ENCODE measurements at regions not wholly inside any gene's neighbourhood (a gene's known extent, or its start where the extent isn't known, plus 50 kb on each side); places are given as distances from the start of the nearest gene placed in this dataset.
A peak's percentile ranks its signal among the peaks of the same experiment; 100 is the strongest.
"Not testable (repeated sequence)": the region's sequence is repeated elsewhere in the genome, so short reads cannot be mapped to it uniquely, and the experiment has no call there.

DNA sequence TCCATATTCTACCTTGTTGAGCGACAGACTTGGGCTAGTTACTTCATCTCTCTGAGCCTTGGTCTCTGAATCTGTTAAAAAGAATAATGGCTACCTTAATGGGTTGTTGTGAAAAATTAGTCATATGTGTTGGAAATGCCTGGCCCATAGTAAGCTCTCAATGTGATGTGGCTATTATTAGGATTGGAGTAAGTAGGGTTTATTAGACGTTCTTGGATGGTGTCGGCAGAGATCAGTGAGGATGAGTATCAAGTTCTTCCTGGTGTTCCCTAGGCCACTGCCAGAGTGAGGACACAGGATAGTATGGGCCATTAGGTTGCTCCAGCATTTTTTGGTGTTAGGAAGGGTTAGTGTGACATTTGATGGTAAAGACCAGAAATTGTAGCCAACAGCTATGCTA lies 121.1 kb upstream of the DUSP10 start:
- no peak for DNase-seq

GRCh38 chr1:221858818-221859611 lies 117.1 kb upstream of the DUSP10 start:
- no peak for DNase-seq

GRCh38 chr1:221857094-221857444 lies 115.2 kb upstream of the DUSP10 start:
- DNase-seq: not testable (repeated sequence)

DNA sequence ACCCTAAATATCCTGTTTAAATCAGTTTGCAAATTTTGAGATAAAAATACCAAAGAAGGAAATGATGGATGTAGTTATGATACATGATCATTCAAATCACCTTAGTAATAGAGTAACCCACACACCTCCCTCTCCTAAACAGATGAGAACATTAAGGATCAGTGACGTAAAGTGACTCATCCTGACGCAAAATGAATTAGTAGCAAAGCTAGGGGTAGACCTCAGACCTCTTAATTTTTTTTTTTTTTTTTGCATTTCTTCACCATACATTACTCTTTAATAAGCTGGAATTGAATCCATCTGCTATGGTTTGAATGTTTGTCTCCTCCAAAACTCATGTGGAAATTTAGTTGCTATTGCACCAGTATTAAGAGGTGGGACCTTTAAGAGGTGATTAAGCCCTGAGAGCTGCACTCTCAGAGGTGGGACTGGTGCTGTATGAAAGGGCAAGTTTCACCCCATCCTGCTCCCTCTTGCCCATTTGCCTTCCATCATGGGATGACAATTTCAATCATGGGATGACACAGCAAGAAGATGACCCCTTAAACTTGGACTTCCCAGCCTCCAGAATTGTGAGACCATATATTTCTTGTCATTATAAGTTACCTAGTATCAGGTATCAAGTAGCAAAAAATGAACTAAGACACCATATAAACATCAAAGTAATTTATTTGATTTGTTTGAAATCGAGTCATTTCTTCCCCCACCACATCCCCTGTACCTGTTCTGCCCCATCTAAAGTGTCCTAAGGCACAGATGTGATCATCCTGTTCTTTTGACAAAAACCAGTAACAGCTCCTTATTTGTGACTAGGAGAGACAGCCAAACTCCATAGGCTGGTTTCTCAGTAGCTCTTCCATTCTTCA lies 114.6 kb upstream of the DUSP10 start:
- no peak for DNase-seq

DNA sequence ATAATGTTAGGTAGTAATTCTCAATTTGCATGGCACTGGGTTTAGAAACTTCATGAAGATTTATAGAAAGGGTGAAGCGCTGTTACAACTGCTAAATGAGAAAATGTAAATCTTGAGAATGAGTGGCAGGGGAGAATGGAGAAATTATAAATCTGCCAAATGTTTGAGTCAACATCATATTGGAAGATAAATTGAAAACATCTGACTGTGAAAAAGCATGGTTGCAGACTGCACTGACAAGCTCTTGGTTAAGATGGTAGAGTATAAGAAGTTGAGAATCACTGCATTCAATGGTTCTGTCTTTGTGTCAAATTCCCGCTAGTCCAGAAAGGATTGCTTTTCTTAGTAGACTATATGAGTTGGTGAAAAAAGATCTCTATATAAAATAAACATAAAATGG lies 113.3 kb upstream of the DUSP10 start:
- no peak for DNase-seq

DNA sequence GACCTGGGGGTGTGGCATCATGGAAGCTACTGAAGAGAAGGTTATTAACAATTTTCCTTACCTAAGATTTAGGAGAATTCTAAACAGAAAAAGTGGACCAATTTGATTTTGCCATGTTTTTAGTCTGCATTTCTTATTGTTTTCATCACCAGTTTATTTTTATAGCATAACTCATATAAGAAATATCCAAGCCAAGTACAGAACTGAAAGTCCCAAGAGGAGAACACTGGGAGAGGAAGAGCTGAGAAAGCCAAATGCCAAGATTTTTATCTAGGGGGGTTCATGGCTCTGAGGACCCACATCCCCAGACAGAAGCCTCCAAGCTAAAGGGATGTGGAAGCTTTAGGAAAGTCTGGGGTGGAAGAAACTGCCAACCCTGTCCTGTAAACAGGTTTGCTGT lies 109.4 kb upstream of the DUSP10 start:
- DNase-seq: no peak

- DNase-seq: no peak
These were observed 108.7 kb upstream of the DUSP10 start for GRCh38 chr1:221850470-221851187.

DNA sequence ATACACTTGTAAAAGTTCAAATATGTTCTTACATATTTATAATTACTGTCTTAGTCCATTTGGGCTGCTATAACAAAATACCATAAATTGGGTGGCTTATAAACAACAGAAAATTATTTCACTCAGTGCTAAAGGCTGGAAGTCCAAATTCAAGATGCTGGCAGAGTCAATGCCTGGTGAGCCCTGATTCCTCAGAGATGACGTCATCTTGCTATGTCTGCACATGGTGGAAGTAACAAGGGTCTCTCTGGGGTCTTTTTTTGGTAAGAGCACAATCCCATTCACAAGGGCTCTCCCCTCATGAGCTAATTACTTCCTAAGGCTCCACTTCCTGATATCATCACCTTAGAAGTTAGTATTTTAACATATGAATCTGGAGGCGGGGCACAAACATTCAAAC lies 108.0 kb upstream of the DUSP10 start:
- DNase-seq: no peak

DNA sequence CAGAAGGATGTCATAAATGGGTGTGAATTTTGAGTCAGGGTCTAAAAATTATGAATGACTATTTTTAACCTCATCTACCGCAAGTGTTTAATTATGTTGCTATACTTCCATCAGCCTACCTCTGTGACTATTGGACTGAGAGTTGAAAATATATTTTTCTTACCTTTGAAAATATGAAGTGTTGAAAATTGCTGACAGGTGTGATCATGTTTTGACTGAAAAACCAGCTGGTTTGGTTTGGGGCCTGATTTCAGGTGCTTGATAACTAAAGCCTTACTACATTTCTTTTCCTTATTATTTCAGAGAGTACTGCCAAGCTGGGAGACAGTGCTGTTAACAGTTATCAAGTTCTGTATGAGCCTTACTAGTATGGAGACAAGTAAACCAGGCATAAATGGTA lies 107.2 kb upstream of the DUSP10 start:
- DNase-seq: no peak

GRCh38 chr1:221847676-221848075 lies 105.8 kb upstream of the DUSP10 start:
- no peak for DNase-seq

DNA sequence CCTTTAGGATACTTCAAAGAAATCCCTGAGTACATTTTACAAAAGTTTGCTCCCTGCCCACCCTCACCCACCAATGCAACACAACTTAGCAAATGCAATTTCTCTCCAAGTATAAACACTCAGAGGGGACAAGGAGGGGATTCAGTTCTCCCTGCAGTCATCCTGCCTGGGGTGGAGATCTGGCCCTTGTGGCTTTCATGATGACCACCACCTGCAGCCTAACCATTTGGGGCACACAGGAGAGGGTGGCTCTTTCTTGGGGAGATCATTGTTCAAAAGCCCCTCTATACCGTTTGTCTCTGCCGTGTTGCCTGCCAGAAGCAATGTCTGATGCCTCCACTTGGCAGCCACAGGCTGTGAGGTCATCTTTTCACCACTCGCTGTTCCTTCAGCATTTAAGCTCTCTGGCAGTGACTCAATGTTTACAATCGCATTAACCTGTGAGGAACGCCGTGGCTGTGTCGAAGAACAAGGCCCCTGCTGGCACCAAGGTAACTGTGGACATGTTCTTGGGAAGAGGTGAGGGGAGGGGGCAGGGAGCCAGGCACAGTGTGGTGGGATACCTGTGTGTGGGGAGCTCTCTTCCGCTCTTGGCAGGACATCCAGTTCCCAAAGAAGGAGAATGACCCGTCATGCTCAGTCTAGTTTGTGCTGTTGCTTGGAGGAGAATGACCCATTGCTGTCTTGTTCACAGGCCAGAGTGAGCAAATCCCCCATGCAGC lies 103.9 kb upstream of the DUSP10 start:
- DNase-seq: peak; percentile 37

DNA sequence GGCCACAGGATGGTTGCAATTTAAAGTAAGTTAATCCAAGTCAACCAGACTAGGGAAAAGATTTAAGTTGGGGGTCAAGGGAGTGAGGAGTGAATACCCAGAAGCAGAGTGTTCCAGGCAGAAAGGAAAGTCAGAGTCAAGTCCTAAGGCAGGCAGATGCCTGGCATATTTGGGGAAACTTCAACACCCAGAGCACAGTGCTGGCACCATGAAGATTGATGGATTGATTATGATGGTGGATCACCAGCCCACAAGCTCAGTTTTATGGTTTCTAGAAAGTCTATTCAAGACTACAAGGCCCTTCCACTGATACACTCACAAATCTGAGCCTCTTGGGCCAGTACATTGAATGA lies 100.1 kb upstream of the DUSP10 start:
- DNase-seq: no peak

DNA sequence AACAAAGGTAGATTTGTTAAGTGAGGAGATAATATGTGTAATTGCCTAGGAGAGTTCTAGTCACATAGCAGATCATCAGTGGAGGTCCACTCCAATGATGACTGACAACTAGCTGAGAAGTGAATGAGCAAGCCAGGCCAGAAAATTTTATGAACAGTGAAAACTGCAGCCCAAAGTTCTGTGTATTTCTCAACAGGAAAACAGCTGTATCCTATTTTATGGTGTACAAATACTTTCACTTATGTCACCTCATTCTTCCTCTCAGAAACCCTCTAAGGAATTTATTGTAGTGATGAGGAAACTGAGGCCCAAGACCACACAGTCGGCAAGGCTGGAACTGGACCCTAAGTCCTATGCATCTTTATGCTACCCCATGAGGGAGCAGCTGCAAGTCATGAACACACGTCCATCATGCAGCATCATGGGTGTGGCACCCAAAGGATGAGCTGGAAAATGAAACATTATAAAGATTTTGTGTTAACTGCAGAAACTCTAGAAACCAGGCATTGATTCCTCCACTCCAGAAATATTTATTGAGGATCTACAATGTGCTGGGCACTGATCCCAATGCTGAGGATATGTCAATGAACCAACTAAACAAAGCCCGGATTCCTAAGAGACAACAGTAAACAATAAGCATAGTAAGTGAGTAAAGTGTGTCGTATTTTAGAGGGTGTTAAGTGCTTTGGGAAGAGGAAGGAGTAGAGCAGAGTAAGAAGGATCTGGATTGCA lies 99.5 kb upstream of the DUSP10 start:
- no peak for DNase-seq

DNA sequence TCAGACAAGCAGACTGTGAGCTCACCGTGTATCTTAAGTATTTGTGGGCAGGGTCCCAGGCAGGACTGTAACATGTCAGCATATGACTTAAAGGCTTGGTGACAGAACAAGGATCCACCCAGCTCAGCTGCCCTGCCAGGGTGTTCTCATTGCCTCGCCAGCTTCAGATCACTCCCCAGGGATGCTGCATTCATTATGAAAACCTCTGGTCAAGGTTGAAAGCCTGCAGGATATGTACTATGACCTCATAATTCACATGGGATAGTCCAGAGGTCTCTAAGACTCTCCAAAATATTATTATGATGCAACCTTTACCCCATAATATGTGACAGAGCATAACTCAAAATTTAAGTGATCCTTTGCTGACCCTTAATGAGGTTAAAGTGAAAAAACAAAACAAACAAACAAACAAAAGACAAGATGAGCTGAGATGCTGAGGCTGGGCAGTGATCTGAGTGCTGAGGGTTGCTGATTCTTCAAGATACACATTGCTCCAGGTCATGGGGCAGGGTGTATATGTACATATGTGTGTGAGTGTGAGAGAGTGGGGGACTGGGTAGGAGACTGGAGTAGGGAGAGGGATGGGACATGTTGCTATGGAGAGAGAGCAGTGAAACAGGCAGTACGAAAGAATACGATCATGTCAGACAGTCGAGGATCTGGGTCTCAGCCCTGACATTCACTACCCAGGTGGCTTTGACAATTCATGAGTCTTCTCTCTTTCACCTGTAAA lies 98.8 kb upstream of the DUSP10 start:
- DNase-seq: no peak

DNA sequence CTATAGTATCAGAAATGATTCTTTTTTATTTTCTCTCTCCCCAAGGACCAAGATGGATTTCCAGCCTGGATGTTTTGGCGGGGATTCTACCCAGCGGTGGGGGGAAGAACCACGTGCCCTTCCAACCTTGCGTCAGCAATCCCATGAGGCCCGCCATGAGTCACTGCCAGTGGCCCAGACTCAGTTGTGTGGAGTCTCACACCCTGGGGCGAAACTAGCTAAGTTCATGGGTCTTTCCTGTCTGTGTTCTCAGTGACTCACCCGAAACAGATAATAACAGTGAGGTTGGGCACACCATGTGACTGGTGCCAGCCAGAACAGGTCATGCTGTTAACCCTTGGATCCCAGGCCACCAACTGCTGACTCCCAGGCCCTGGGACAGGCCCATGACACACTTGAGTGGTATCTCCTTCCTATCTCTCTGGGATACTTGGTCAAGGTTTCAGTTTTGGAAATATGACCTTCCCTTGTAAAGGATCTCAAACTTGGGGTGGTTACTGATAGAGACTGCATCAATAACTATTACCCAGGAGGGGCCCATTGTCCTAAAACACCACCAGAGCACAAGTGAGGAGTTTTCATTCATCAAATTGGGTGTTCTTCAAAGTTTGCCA lies 98.0 kb upstream of the DUSP10 start:
- no peak for DNase-seq

DNA sequence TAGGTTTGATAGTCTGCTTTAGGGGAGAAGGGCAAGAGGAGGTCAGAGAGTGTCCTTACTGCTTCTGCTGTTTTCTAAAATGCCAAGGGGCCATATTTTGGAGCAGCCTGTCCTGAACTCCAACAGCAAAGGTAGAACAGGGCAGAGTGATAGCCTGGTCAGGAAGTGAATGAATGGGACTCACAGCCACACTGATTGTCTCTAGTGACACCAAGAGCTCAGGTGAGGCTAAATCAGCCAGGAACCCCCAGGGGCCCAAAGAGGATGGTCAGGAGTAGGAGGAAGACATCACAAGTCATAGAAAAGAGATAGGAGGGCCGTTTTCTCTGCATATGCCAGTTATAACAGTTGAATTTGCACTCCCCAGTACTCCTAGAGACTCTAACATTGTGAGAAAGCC lies 97.4 kb upstream of the DUSP10 start:
- no peak for DNase-seq

DNA sequence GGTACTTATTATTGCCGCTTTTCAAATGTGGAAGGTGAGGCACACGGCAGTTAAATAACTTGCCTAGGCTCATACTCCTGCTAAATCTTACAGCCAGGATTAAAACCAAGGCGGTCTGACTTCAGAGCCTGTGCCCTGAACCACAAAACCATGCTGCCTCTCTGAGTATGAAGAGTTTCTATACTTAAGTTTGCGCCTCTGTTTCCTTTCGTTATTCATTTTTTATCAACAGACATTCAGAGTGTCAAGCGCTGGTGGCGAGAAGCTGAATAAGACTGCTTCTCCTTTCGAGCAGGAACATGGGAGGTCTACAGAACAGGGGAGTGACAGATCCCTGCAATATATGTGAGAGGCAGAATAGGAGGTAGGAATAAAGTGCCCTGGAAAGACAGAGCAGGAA lies 96.0 kb upstream of the DUSP10 start:
- DNase-seq: no peak

DNA sequence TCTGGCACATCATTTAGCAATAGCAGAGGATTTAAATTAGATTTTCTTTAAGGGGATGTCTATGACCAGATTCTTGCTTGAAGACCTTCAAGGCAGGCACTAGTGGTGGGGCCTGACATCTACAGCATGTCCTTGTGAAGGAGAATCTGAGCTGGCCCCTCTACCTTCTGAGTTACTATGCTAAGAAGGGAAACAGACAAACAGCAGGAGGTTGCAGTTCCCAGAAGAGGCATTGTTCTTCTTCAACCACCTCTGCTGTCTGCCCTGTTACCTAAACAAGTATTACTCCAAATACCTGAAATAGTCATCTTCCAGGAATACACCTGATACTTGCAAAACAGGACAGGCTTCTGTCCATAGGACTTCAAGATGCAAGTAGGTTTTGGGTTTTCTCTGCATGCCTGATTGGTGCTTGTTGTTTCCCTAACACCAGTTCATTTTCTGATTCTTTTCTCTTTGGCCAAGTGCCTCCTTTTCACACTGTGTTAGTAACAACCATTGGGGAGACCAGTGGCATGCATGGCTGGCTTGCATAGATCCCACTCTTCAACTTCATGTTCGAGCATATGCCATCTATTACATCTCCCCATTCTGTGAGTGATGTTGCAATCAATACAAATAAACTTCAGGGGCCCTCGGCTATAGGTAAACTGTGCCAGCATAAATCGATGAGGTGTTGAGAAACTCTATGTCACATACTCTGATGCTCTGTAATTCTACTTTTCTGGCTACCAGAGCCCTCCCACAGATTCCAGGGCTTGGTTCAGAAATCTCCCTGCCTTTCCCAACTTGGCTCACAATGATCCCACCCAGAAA lies 93.0 kb upstream of the DUSP10 start:
- no peak for DNase-seq

DNA sequence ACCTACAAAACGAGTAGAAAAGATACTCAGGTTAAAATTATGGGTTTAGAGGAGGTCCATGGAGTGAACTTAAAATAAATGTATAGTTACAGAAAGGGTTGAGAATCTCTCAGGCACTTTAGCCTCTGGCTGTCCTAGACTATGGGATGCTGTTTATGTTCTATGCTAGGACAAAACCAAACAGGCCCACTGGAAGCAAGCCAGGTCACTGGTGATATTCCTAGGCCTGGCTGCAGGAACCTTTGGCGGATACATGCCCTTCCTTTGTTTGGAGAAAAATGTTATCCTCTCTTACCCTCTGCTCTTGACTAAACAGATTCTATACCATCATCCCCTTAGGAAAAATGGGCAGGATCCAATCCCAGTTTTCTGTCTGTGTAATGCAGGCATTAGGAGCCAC lies 90.7 kb upstream of the DUSP10 start:
- peak; percentile 43 for DNase-seq

DNA sequence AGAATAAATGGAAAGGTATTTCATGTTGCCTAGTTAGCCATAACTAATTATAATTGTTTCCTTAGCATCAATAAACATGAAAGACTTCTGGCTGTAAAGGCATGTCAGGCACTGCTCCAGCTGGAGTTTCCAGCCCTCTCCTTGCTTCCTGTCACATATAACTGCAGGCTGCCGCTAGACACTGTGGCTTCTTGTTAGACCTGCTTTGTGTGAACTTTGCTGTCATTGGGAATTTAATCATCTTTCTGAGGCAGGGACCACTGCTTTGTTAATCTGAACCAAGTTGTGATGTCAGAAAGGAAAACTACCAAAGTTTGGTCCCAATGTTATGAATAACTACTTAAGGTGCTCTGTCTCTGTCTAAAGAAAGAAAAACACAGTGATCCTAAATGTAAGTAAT lies 90.3 kb upstream of the DUSP10 start:
- no peak for DNase-seq

All from NCI-H1105 (cell line).